GM23338 (cell line): ENCODE measurements at regions not wholly inside any gene's neighbourhood (a gene's known extent, or its start where the extent isn't known, plus 50 kb on each side); places are given as distances from the start of the nearest gene placed in this dataset.

Experiments used
- ATAC-seq: fragments of 200-7000 bp; cut with Tn5 transposase; 3 replicates; pipeline ENCODE4 v1.9.1; 2020
- DNase-seq: peaks from one replicate; pipeline ENCODE4 v3.0.0-alpha.2; 2015; ENCODE audit warnings: low spot score
- H2AFZ ChIP-seq: fragments of 200-600 bp; sonication (generic); 2 replicates; pipeline ENCODE4 v1.8.0; 2016; ENCODE audit warnings: antibody characterized with exemption, mild to moderate bottlenecking, moderate library complexity
- H3F3A ChIP-seq: fragments of 200-600 bp; sonication (generic); replicated peaks from 2 replicates; pipeline ENCODE4 v1.8.0; 2017; ENCODE audit warnings: antibody characterized with exemption, mixed run types, low read depth
- H3K27ac ChIP-seq: fragments of 200-600 bp; sonication (generic); 2 replicates; pipeline ENCODE4 v1.6.1; 2016; ENCODE audit warnings: low read depth
- H3K27me3 ChIP-seq: fragments of 200-600 bp; sonication (generic); 2 replicates; pipeline ENCODE4 v1.8.0; 2016; ENCODE audit warnings: mild to moderate bottlenecking, mixed run types, moderate library complexity; ENCODE audit not compliant: insufficient read depth
- H3K36me3 ChIP-seq: fragments of 200-600 bp; sonication (generic); 2 replicates; pipeline ENCODE4 v1.8.0; 2016; ENCODE audit warnings: mild to moderate bottlenecking; ENCODE audit not compliant: insufficient read depth
- H3K4me1 ChIP-seq: fragments of 200-600 bp; sonication (generic); 2 replicates; pipeline ENCODE4 v1.8.0; 2016; ENCODE audit warnings: mild to moderate bottlenecking, moderate library complexity; ENCODE audit not compliant: insufficient read depth
- H3K4me2 ChIP-seq: fragments of 200-600 bp; sonication (generic); 2 replicates; pipeline ENCODE4 v1.7.1; 2017; ENCODE audit warnings: mixed run types
- H3K4me3 ChIP-seq: fragments of 200-600 bp; sonication (generic); 2 replicates; pipeline ENCODE4 v1.6.1; 2016; ENCODE audit warnings: mixed run types
- H3K79me2 ChIP-seq: fragments of 200-600 bp; sonication (generic); replicated peaks from 2 replicates; pipeline ENCODE4 v1.8.0; 2017; ENCODE audit warnings: mild to moderate bottlenecking; ENCODE audit not compliant: insufficient read depth
- H3K9me2 ChIP-seq: fragments of 200-600 bp; sonication (generic); 2 replicates; pipeline ENCODE4 v1.8.0; 2017; ENCODE audit not compliant: insufficient read depth
- H4K20me1 ChIP-seq: fragments of 200-600 bp; sonication (generic); replicated peaks from 2 replicates; pipeline ENCODE4 v1.8.0; 2017; ENCODE audit warnings: mild to moderate bottlenecking; ENCODE audit not compliant: insufficient read depth
- H3K27ac Mint-ChIP-seq: 2 replicates; pipeline ENCODE4 v1.8.0; 2020; ENCODE audit warnings: inconsistent platforms, mild to moderate bottlenecking, moderate library complexity, mixed read lengths
- H3K27me3 Mint-ChIP-seq: 3 replicates; pipeline ENCODE4 v1.8.0; 2022; ENCODE audit warnings: low read depth, mild to moderate bottlenecking, moderate library complexity, mixed read lengths, inconsistent platforms; ENCODE audit not compliant: insufficient read depth, poor library complexity
- H3K36me3 Mint-ChIP-seq: 3 replicates; pipeline ENCODE4 v1.8.0; 2021; ENCODE audit warnings: low read depth, mild to moderate bottlenecking, inconsistent platforms, moderate library complexity, mixed read lengths
- H3K4me1 Mint-ChIP-seq: 3 replicates; pipeline ENCODE4 v1.8.0; 2020; ENCODE audit warnings: mild to moderate bottlenecking, inconsistent platforms, mixed read lengths
- H3K4me3 Mint-ChIP-seq: 3 replicates; pipeline ENCODE4 v1.8.0; 2021; ENCODE audit warnings: moderate library complexity, mild to moderate bottlenecking, inconsistent platforms, mixed read lengths
- H3K9me3 Mint-ChIP-seq: 3 replicates; pipeline ENCODE4 v1.8.0; 2020; ENCODE audit warnings: moderate library complexity, mild to moderate bottlenecking, inconsistent platforms, mixed read lengths
- CREB1 ChIP-seq: fragments of 250-450 bp; sonication (Bioruptor Pico); IDR thresholded peaks from 2 replicates; pipeline ENCODE4 v1.5.0; 2020; ENCODE audit warnings: low read depth, mild to moderate bottlenecking, moderate library complexity
- CTCF ChIP-seq, 2 experiments: fragments of 200-600 bp in 1 of 2; sonication (generic) in 1 of 2; conservative IDR thresholded peaks; 2 replicates each; pipeline versions ENCODE4 v1.5.1 to v1.6.1; 2016 to 2017; ENCODE audit warnings: antibody characterized with exemption in 2 of 2, low read depth in 2 of 2, mild to moderate bottlenecking in 2 of 2, moderate library complexity in 1 of 2
- ETS1 ChIP-seq: IDR thresholded peaks from 2 replicates; pipeline ENCODE4 v1.6.1; 2016; ENCODE audit warnings: antibody characterized with exemption
- EZH2 ChIP-seq: fragments of 200-600 bp; sonication (generic); IDR thresholded peaks from one replicate; pipeline ENCODE4 v1.8.0; 2017; ENCODE audit warnings: antibody characterized with exemption, mild to moderate bottlenecking, low read depth; ENCODE audit not compliant: unreplicated experiment
- EZH2phosphoT487 ChIP-seq: fragments of 200-600 bp; sonication (generic); IDR thresholded peaks from one replicate; pipeline ENCODE4 v1.8.1; 2018; ENCODE audit warnings: antibody characterized with exemption; ENCODE audit not compliant: unreplicated experiment
- JUNB ChIP-seq: IDR thresholded peaks from one replicate; pipeline ENCODE4 v1.6.1; 2016; ENCODE audit warnings: antibody characterized with exemption; ENCODE audit not compliant: unreplicated experiment
- NANOG ChIP-seq: IDR thresholded peaks from 2 replicates; pipeline ENCODE4 v1.6.1; 2016; ENCODE audit warnings: antibody characterized with exemption, borderline replicate concordance
- POLR2AphosphoS5 ChIP-seq: IDR thresholded peaks from 2 replicates; pipeline ENCODE4 v1.6.1; 2016; ENCODE audit warnings: antibody characterized with exemption, low read depth
- REST ChIP-seq: IDR thresholded peaks from one replicate; pipeline ENCODE4 v1.6.1; 2018; ENCODE audit warnings: antibody characterized with exemption; ENCODE audit not compliant: unreplicated experiment
- STAT1 ChIP-seq: IDR thresholded peaks from one replicate; pipeline ENCODE4 v1.6.1; 2016; ENCODE audit warnings: antibody characterized with exemption; ENCODE audit not compliant: unreplicated experiment
- ZNF114 ChIP-seq: fragments of 250-450 bp; sonication (Bioruptor Pico); IDR thresholded peaks from 2 replicates; pipeline ENCODE4 v1.5.0; 2020; ENCODE audit warnings: mild to moderate bottlenecking, moderate library complexity
- ZNF331 ChIP-seq: fragments of 250-450 bp; sonication (Bioruptor Pico); IDR thresholded peaks from 2 replicates; pipeline ENCODE4 v1.5.0; 2020; ENCODE audit warnings: low read depth, mild to moderate bottlenecking, moderate library complexity

- H2AFZ ChIP-seq: no peak overlapping the region
- no peak overlapping the region for H3K4me3 ChIP-seq
- TF ChIP-seq EZH2phosphoT487 (no peak), ETS1 (no peak), POLR2AphosphoS5 (no peak), CREB1 (CRISPR knock-in tag) (no peak), NANOG (no peak), STAT1 (no peak), EZH2 (no peak), JUNB (no peak)
- H3K27me3 ChIP-seq: no peaks in the 10 kb centered on the region
- no peaks in the 10 kb centered on the region for H3K4me1 ChIP-seq
- no peaks in the 10 kb centered on the region for H4K20me1 ChIP-seq
- no peaks in the 10 kb centered on the region for H3K79me2 ChIP-seq
- H3K27ac ChIP-seq: no peak overlapping the region
- no peak for ATAC-seq
- no peaks in the 10 kb centered on the region for H3K9me2 ChIP-seq
- no peak overlapping the region for H3K27ac Mint-ChIP-seq
- no peaks in the 10 kb centered on the region for H3K36me3 Mint-ChIP-seq
- peaks cover 2% of the 10 kb centered on the region for H3K27me3 Mint-ChIP-seq
- DNase-seq: no peak
- H3K4me2 ChIP-seq: no peak overlapping the region
- no peaks in the 10 kb centered on the region for H3K4me1 Mint-ChIP-seq
- H3K9me3 Mint-ChIP-seq: no peaks in the 10 kb centered on the region
- no peak overlapping the region for H3K4me3 Mint-ChIP-seq
- H3K36me3 ChIP-seq: no peaks in the 10 kb centered on the region
- no peaks in the 10 kb centered on the region for H3F3A ChIP-seq
Observed at GRCh38 chr10:55277549-55277948, 476.5 kb upstream of the PCDH15 start.

GRCh38 chr10:55274367-55274766, 473.3 kb upstream of the PCDH15 start:
- Mint-ChIP-seq H3K27ac (no peak overlapping the region), H3K27me3 (peaks cover 2% of the 10 kb centered on the region), H3K4me1 (no peaks in the 10 kb centered on the region), H3K36me3 (no peaks in the 10 kb centered on the region), H3K9me3 (no peaks in the 10 kb centered on the region), H3K4me3 (no peak overlapping the region)
- Histone ChIP-seq H3K4me2 (no peak overlapping the region), H3K27me3 (no peaks in the 10 kb centered on the region), H3K4me1 (no peaks in the 10 kb centered on the region), H3K9me2 (no peaks in the 10 kb centered on the region), H3K4me3 (no peak overlapping the region), H2AFZ (no peak overlapping the region), H3K27ac (no peak overlapping the region), H3F3A (no peaks in the 10 kb centered on the region), H4K20me1 (no peaks in the 10 kb centered on the region), H3K36me3 (no peaks in the 10 kb centered on the region), H3K79me2 (no peaks in the 10 kb centered on the region)
- no peak for ATAC-seq
- DNase-seq: no peak
- TF ChIP-seq JUNB: no peak
- TF ChIP-seq EZH2phosphoT487: no peak
- TF ChIP-seq NANOG: no peak
- TF ChIP-seq ZNF114: no peak
- no peak for TF ChIP-seq POLR2AphosphoS5
- no peak for TF ChIP-seq CREB1 (CRISPR knock-in tag)
- no peak for TF ChIP-seq CTCF (conservative IDR thresholded peaks at IDR 0.05; ENCODE audit: low read depth in 2 of 2)
- no peak for TF ChIP-seq ZNF331 (CRISPR knock-in tag)
- TF ChIP-seq REST: no peak
- TF ChIP-seq STAT1: no peak
